Ovary (tissue), 3 donors: ENCODE measurements at regions not wholly inside any gene's neighbourhood (a gene's known extent, or its start where the extent isn't known, plus 50 kb on each side); places are given as distances from the start of the nearest gene placed in this dataset.

ENCODE experiments used
- POLR2A ChIP-seq: fragments of 450-650 bp; IDR thresholded peaks from one replicate; pipeline ENCODE4 v1.6.1; 2017; ENCODE audit warnings: antibody characterized with exemption, mild to moderate bottlenecking, moderate library complexity
- TF ChIP-seq, protein P1 (sequence below), 3 donors: fragments of 450-650 bp in 2 of 3; fragments of 200-600 bp in 1 of 3; IDR thresholded peaks; one replicate each; pipeline versions ENCODE4 v1.5.1 to v1.8.0; 2016 to 2022; ENCODE audit warnings: antibody characterized with exemption in 3 of 3, mild to moderate bottlenecking in 1 of 3
- donor health status: DM: no; HTN: no; CAD: no.

DNA sequence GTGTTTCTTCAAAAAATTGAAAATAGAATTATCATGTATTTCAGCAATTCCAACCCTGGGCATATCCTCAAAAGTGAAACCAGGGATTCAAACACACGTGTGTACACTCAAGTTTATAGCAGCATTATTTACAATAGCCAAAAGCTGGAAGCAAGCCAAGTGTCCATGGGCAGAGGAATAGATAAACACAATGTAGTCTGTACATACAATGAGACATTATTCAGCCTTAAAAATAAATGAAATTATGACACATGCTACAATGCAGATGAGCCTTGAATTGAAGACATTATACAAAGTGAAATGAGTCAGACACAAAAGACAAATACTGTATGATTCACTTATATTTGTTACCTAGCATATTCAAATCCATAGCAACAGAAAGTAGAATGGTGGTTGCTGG is 853.4 kb downstream of the STIM2 start:
- TF ChIP-seq, protein P1, sequence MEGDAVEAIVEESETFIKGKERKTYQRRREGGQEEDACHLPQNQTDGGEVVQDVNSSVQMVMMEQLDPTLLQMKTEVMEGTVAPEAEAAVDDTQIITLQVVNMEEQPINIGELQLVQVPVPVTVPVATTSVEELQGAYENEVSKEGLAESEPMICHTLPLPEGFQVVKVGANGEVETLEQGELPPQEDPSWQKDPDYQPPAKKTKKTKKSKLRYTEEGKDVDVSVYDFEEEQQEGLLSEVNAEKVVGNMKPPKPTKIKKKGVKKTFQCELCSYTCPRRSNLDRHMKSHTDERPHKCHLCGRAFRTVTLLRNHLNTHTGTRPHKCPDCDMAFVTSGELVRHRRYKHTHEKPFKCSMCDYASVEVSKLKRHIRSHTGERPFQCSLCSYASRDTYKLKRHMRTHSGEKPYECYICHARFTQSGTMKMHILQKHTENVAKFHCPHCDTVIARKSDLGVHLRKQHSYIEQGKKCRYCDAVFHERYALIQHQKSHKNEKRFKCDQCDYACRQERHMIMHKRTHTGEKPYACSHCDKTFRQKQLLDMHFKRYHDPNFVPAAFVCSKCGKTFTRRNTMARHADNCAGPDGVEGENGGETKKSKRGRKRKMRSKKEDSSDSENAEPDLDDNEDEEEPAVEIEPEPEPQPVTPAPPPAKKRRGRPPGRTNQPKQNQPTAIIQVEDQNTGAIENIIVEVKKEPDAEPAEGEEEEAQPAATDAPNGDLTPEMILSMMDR (IDR thresholded peaks at IDR 0.05): no peak
- no peak for TF ChIP-seq POLR2A
